ENCODE measurements at regions not wholly inside any gene's neighbourhood (a gene's known extent, or its start where the extent isn't known, plus 50 kb on each side); places are given as distances from the start of the nearest gene placed in this dataset.
"Not testable (repeated sequence)": the region's sequence is repeated elsewhere in the genome, so short reads cannot be mapped to it uniquely, and the experiment has no call there.

DNA sequence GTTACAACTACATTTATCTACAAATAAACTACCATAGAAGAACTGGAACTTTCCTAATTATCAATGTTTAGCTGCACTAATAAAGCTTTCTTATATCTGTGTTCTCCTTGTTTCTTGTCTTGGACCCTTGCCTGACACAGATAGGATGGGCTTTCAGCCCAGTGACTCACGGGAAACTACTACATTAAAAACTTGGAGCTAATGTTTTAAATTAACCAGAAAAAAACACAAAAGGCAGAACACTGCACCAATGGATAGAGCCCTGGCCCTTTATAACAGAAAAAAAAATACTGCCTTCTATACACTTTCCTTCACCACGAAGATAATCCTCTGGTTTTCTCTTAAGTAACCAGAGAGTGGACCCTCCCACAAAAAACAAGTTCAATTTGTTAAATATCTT is 223.9 kb downstream of the BCL2L11 start:
- not testable (repeated sequence) for TF ChIP-seq CTCF, POLR2A (IDR thresholded peaks at IDR 0.05)
